ENCODE measurements at regions not wholly inside any gene's neighbourhood (a gene's known extent, or its start where the extent isn't known, plus 50 kb on each side); places are given as distances from the start of the nearest gene placed in this dataset.

- DNase-seq: peak; percentile 8
These were observed 338.8 kb upstream of the DACH1 start for GRCh38 chr13:72205773-72206172.

- DNase-seq: no peak
These were observed 337.3 kb upstream of the DACH1 start for GRCh38 chr13:72204291-72204690.

GRCh38 chr13:72201726-72202125 is 334.7 kb upstream of the DACH1 start:
- DNase-seq: no peak

GRCh38 chr13:72199640-72200039 is 332.6 kb upstream of the DACH1 start:
- DNase-seq: no peak

GRCh38 chr13:72198967-72199560 is 332.1 kb upstream of the DACH1 start:
- DNase-seq: no peak

GRCh38 chr13:72198042-72198441 is 331.0 kb upstream of the DACH1 start:
- DNase-seq: no peak

GRCh38 chr13:72195044-72195704 is 328.2 kb upstream of the DACH1 start:
- no peak for DNase-seq

- no peak for DNase-seq
These were observed 327.5 kb upstream of the DACH1 start for GRCh38 chr13:72194523-72194922.

- DNase-seq: no peak
These were observed 319.9 kb upstream of the DACH1 start for GRCh38 chr13:72186730-72187422.

GRCh38 chr13:72185776-72186175 is 318.8 kb upstream of the DACH1 start:
- no peak for DNase-seq

- no peak for DNase-seq
These were observed 314.7 kb upstream of the DACH1 start for GRCh38 chr13:72181661-72182060.

- DNase-seq: no peak
These were observed 313.4 kb upstream of the DACH1 start for GRCh38 chr13:72180253-72180952.

- no peak for DNase-seq
These were observed 307.5 kb upstream of the DACH1 start for GRCh38 chr13:72174549-72174948.

GRCh38 chr13:72170571-72170970 is 303.6 kb upstream of the DACH1 start:
- DNase-seq: no peak

- no peak for DNase-seq
These were observed 301.3 kb upstream of the DACH1 start for GRCh38 chr13:72168126-72168855.

- DNase-seq: no peak
These were observed 299.2 kb upstream of the DACH1 start for GRCh38 chr13:72166102-72166650.

- no peak for DNase-seq
These were observed 298.3 kb upstream of the DACH1 start for GRCh38 chr13:72165276-72165675.

GRCh38 chr13:72164811-72165210 is 297.8 kb upstream of the DACH1 start:
- DNase-seq: no peak

GRCh38 chr13:72163678-72164077 is 296.7 kb upstream of the DACH1 start:
- DNase-seq: no peak

GRCh38 chr13:72160977-72161376 is 294.0 kb upstream of the DACH1 start:
- DNase-seq: no peak

- no peak for DNase-seq
These were observed 289.8 kb upstream of the DACH1 start for GRCh38 chr13:72156760-72157159.

GRCh38 chr13:72153272-72153671 is 286.3 kb upstream of the DACH1 start:
- DNase-seq: no peak

GRCh38 chr13:72151241-72151640 is 284.2 kb upstream of the DACH1 start:
- no peak for DNase-seq

All from NK-92 treated with Interleukin-12 subunit alpha and Interleukin-12 subunit beta, amount 100 ng/mL, for 24 hours (cell line).